NCI-H748 treated with DMSO at 0.1 percent for 48 hours (cell line): ENCODE measurements at regions not wholly inside any gene's neighbourhood (a gene's known extent, or its start where the extent isn't known, plus 50 kb on each side); places are given as distances from the start of the nearest gene placed in this dataset.
A peak's percentile ranks its signal among the peaks of the same experiment; 100 is the strongest.
"Not testable (repeated sequence)": the region's sequence is repeated elsewhere in the genome, so short reads cannot be mapped to it uniquely, and the experiment has no call there.

Experiments
- DNase-seq: peaks from one replicate; lab custom pipeline; 2025; lab: John Stamatoyannopoulos, UW

DNA sequence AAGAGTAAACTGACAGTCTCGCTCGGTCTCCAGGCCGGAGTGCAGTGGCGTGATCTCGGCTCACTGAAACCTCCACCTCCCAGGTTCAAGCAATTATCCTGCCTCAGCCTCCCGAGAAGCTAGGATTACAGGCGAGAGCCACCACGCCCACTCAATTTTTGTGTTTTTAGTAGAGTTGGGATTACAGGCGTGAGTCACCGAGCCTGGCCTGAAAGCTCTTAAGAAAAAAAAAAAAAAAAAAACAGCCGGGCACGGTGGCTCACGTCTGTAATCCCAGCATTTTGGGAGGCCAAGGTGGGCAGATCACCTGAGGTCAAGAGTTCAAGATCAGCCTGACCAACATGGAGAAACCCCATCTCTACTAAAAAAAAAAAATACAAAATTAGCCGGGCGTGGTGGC, 55.3 kb upstream of the THOC2 start:
- not testable (repeated sequence) for DNase-seq

DNA sequence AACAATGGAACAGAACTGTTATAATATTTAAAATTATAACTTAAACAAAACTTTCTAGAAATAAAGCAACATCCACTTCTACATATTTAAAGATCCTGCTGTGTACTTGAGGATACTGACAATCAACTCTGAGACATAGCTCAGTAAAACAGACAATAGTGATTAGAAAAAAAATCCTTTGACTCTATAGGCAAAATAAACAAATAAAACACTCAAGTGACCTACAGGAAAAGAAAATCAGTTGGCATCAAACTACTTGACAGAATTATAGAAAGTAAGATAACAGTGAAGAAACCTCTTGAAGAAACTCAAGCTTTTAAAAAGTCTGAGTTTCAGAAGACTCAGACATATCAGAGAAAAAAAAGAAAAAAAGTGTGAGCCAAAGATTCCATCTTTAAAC, 55.9 kb upstream of the THOC2 start:
- DNase-seq, result no peak

DNA sequence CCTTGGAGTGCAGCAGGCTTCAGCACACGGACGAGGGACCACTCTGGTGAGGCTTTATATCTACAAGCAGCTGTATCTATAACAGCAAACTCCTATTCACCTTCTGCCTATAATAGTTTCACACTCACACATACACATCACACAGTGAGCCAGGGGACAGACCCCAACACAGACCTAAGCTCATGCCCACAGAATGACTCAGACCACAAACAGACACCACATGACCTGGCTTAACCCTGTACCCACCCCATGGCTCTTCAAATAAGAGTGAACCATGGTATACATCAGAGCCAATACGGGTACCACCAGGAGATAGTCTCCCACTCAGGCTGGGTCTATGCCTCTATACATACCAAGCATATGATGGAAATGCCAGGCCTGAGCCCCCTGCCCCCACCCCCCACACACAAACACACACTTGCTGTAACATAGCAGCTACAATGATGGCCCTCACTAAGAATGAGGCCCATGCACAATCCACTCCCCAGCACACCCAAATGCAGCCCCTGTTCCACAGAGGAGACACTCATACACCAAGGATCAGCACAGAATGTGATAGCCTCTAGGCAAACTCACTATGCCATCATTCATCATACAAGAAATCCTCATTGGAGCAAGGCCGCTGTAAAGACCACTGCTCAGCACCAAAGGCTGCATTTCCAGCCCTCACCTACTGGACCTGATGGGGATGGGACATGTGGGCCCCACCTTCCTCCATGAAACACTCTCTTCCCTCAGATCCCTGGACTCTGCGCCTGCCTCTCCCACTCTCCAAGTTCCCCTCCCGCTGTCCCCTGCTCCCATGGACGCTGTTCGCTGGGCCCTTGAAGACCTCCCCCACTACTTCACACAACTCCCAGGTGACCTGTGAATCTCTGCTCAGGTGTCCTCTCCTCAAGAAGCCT, 62.1 kb upstream of the XIAP start:
- no peak for DNase-seq

DNA sequence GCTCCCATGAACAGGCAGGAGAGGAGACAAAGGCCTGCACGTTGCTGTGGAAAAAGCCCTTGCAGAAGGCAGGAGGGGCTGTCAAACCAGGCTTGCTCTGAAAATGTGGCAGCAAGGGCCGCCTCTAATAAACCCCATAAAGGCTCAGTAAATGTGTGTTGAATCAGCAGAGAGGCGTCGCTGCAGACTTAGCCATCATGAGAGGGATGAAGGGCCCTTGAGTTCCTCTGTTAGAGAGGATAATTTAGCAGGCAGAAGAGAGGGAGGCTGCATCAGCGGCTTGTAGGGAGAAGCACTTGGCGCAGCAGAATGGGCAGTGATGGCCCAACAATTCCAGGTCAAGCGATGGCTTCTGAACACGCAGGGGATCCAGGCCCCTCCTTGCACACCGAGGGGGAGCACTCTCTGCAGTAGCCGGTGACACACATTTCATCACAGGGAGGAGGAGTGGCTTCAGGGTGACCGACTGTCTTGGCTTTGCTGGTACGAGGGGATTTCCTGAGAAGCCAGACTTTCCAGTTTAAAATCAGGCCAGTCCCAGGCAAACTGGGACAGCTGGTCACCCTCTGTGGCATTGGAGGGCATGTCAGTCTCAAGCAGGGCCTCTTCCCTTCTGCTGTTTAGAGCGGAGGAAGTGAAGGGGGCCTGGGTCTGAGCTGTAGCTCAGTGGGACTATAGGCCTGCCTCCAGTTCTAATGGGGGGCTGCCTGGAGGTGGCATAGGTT, 61.0 kb upstream of the XIAP start:
- not testable (repeated sequence) for DNase-seq

DNA sequence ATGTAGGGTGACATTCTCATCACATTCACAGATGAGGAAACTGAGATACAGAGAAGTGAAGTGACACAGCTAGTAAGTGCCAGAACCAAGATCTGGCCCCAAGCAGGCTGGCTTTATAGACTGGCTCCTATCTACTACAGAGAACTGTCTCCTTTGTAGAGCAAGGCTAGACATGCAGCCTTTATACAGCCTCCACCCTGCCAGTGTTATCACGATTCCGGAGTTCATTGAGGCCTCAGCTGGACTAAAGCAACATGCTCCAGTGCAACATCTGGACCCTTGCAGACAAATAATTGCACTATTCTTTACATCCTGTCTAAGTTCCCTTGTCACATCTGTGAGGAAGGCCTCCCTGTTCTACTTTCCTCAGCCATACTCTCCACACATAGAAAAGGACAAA, 58.0 kb upstream of the XIAP start:
- no peak for DNase-seq

DNA sequence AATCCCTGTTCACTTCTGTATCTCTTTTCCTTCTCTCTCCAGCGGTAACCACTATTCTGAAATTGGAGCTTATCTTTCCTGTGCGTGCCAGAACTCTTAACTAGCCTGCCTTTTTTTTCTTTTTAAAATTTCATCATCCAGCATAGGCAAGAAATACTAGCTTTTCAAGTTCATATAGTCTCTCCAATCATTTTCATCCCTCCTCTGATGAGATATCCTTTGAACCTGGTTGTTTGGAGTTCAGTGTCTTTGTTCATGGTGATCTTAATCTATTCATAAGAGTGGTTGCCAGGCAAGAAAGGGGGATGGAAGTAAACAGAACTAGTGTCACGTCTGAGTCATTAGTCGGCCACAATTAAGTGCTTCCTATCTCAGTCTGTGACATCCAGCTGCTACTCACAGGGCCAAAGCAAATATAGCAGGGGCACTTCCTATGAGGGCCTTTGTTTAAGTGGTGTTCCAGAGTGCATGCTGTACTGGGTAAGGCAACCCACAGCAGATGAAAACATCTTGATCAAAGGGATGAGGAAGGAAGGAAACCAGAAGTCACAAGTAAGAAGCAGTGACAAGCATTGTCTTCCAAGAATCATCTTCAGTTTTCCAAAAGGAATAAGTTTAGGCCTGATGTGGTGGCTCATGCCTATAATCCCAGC, 56.4 kb upstream of the XIAP start:
- peak; percentile 97 for DNase-seq

DNA sequence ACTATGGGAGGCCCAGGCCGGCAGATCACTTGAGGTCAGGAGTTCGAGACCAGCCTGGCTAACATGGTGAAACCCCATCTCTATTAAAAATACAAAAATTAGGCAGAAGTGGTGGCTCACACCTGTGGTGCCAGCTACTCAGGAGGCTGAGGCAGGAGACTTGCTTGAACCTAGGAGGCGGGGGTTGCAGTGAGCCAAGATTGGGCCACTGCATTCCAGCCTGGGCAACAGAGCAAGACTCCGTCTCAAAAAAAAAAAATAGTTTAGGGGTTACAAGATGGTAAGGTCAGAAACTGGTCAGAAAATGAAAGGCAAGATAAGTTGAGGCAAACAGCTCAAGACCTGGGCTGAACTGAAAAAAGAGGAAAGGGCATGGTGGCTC, 55.9 kb upstream of the XIAP start:
- not testable (repeated sequence) for DNase-seq

DNA sequence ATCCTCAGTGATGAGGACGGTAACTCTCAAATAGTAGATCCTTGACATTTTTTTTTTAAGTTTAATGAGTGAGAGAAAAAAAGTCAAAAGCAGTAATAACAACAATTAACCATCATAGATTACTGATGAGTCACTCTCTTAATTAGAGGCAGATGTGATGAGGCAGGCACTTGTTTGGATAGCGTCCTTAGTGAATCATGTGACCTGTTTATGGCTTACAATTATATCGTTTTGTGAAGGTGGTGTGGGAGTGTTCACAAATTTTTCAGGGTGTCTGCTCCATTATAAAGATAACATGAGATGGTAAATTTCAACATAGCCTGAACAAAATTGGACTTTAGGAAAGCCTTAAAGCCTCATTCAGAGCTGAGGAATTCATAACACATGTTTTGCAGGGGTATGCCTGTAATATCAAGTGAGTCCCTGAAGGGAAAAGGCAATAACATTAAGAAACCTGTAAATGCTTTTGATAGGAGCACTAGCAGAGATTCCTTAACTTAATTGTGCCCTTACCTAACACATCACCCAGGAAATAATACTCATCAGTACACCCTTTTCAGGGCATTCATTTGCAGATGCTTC, 51.9 kb upstream of the XIAP start:
- peak; percentile 59 for DNase-seq

DNA sequence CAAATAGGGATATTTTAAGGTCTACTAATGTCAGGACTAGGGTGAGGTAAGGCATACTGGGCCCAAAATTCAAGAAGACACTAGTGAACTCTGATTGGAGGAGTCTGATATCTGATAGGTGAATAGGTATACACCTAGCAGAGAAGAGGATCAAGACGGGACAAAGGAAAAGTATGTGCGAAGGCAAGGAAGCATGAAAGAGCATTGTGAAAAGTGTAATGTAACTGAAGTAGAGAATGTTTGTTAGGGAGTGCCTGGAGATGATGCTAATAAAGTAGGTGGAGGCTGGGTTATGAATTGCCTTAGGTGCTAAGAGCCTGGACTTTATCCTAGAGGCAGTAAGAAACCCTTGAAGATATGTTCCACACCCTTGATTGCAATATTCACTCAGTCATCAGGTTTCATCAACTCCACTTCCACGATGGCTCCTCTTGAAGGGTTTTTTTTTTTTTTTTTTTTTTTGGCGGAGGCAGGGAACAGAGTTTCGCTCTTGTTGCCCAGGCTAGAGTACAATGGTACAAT, 49.9 kb upstream of the XIAP start:
- no peak for DNase-seq
